ENCODE measurements at regions not wholly inside any gene's neighbourhood (a gene's known extent, or its start where the extent isn't known, plus 50 kb on each side); places are given as distances from the start of the nearest gene placed in this dataset.

- Histone ChIP-seq H3K9ac (ENCODE audit: low read length) (no peak overlapping the region), H3K4me1 (ENCODE audit: control insufficient read depth, insufficient read depth, low read length) (no peaks in the 10 kb centered on the region), H3K27me3 (replicated peaks; ENCODE audit: control insufficient read depth, insufficient read depth, low read length) (no peaks in the 10 kb centered on the region), H3K4me3 (ENCODE audit: low read length) (no peak overlapping the region), H3K9me3 (ENCODE audit: control insufficient read depth, low read length) (peaks cover 4% of the 10 kb centered on the region), H3K36me3 (ENCODE audit: control insufficient read depth, insufficient read depth, low read length, severe bottlenecking) (no peaks in the 10 kb centered on the region)
- DNase-seq (ENCODE audit: low read depth): no peak
Observed at GRCh38 chr4:18480928-18481327, 459.4 kb upstream of the LCORL start.

GRCh38 chr4:18480342-18480741, 458.8 kb upstream of the LCORL start:
- no peak overlapping the region for H3K4me3 ChIP-seq (ENCODE audit: low read length)
- H3K27me3 ChIP-seq (replicated peaks; ENCODE audit: control insufficient read depth, insufficient read depth, low read length): no peaks in the 10 kb centered on the region
- H3K9me3 ChIP-seq (ENCODE audit: control insufficient read depth, low read length): peaks cover 4% of the 10 kb centered on the region
- no peaks in the 10 kb centered on the region for H3K4me1 ChIP-seq (ENCODE audit: control insufficient read depth, insufficient read depth, low read length)
- DNase-seq (ENCODE audit: low read depth): no peak
- no peaks in the 10 kb centered on the region for H3K36me3 ChIP-seq (ENCODE audit: control insufficient read depth, insufficient read depth, low read length, severe bottlenecking)
- no peak overlapping the region for H3K9ac ChIP-seq (ENCODE audit: low read length)

- Histone ChIP-seq H3K27me3 (replicated peaks; ENCODE audit: control insufficient read depth, insufficient read depth, low read length) (no peaks in the 10 kb centered on the region), H3K4me3 (ENCODE audit: low read length) (no peak overlapping the region), H3K36me3 (ENCODE audit: control insufficient read depth, insufficient read depth, low read length, severe bottlenecking) (no peaks in the 10 kb centered on the region), H3K9ac (ENCODE audit: low read length) (no peak overlapping the region), H3K4me1 (ENCODE audit: control insufficient read depth, insufficient read depth, low read length) (no peaks in the 10 kb centered on the region), H3K9me3 (ENCODE audit: control insufficient read depth, low read length) (peaks cover 4% of the 10 kb centered on the region)
- no peak for DNase-seq (ENCODE audit: low read depth)
Observed at GRCh38 chr4:18479825-18480224, 458.3 kb upstream of the LCORL start.

GRCh38 chr4:18463987-18464559, 442.5 kb upstream of the LCORL start:
- Histone ChIP-seq H3K9ac (ENCODE audit: low read length) (no peak overlapping the region), H3K27me3 (replicated peaks; ENCODE audit: control insufficient read depth, insufficient read depth, low read length) (no peaks in the 10 kb centered on the region), H3K4me1 (ENCODE audit: control insufficient read depth, insufficient read depth, low read length) (no peaks in the 10 kb centered on the region), H3K4me3 (ENCODE audit: low read length) (no peak overlapping the region), H3K36me3 (ENCODE audit: control insufficient read depth, insufficient read depth, low read length, severe bottlenecking) (no peaks in the 10 kb centered on the region), H3K9me3 (ENCODE audit: control insufficient read depth, low read length) (no peaks in the 10 kb centered on the region)
- no peak for DNase-seq (ENCODE audit: low read depth)

GRCh38 chr4:18458465-18458864, 436.9 kb upstream of the LCORL start:
- Histone ChIP-seq H3K9me3 (ENCODE audit: control insufficient read depth, low read length) (no peaks in the 10 kb centered on the region), H3K4me1 (ENCODE audit: control insufficient read depth, insufficient read depth, low read length) (no peaks in the 10 kb centered on the region), H3K36me3 (ENCODE audit: control insufficient read depth, insufficient read depth, low read length, severe bottlenecking) (no peaks in the 10 kb centered on the region), H3K4me3 (ENCODE audit: low read length) (no peak overlapping the region), H3K27me3 (replicated peaks; ENCODE audit: control insufficient read depth, insufficient read depth, low read length) (no peaks in the 10 kb centered on the region), H3K9ac (ENCODE audit: low read length) (no peak overlapping the region)
- DNase-seq (ENCODE audit: low read depth): no peak

GRCh38 chr4:18454349-18454748, 432.8 kb upstream of the LCORL start:
- H3K4me3 ChIP-seq (ENCODE audit: low read length): no peak overlapping the region
- H3K27me3 ChIP-seq (replicated peaks; ENCODE audit: control insufficient read depth, insufficient read depth, low read length): no peaks in the 10 kb centered on the region
- H3K4me1 ChIP-seq (ENCODE audit: control insufficient read depth, insufficient read depth, low read length): no peaks in the 10 kb centered on the region
- no peaks in the 10 kb centered on the region for H3K36me3 ChIP-seq (ENCODE audit: control insufficient read depth, insufficient read depth, low read length, severe bottlenecking)
- DNase-seq (ENCODE audit: low read depth): no peak
- H3K9ac ChIP-seq (ENCODE audit: low read length): no peak overlapping the region
- no peaks in the 10 kb centered on the region for H3K9me3 ChIP-seq (ENCODE audit: control insufficient read depth, low read length)

- no peaks in the 10 kb centered on the region for H3K27me3 ChIP-seq (replicated peaks; ENCODE audit: control insufficient read depth, insufficient read depth, low read length)
- H3K9ac ChIP-seq (ENCODE audit: low read length): no peak overlapping the region
- peaks cover 7% of the 10 kb centered on the region for H3K9me3 ChIP-seq (ENCODE audit: control insufficient read depth, low read length)
- H3K4me3 ChIP-seq (ENCODE audit: low read length): no peak overlapping the region
- H3K36me3 ChIP-seq (ENCODE audit: control insufficient read depth, insufficient read depth, low read length, severe bottlenecking): no peaks in the 10 kb centered on the region
- H3K4me1 ChIP-seq (ENCODE audit: control insufficient read depth, insufficient read depth, low read length): no peaks in the 10 kb centered on the region
- DNase-seq (ENCODE audit: low read depth): no peak
Observed at GRCh38 chr4:18445110-18445509, 423.6 kb upstream of the LCORL start.

- no peaks in the 10 kb centered on the region for H3K27me3 ChIP-seq (replicated peaks; ENCODE audit: control insufficient read depth, insufficient read depth, low read length)
- H3K9me3 ChIP-seq (ENCODE audit: control insufficient read depth, low read length): peaks cover 7% of the 10 kb centered on the region
- H3K36me3 ChIP-seq (ENCODE audit: control insufficient read depth, insufficient read depth, low read length, severe bottlenecking): no peaks in the 10 kb centered on the region
- no peak overlapping the region for H3K9ac ChIP-seq (ENCODE audit: low read length)
- DNase-seq (ENCODE audit: low read depth): no peak
- H3K4me3 ChIP-seq (ENCODE audit: low read length): no peak overlapping the region
- no peaks in the 10 kb centered on the region for H3K4me1 ChIP-seq (ENCODE audit: control insufficient read depth, insufficient read depth, low read length)
Observed at GRCh38 chr4:18444206-18444605, 422.7 kb upstream of the LCORL start.

GRCh38 chr4:18442957-18443356, 421.4 kb upstream of the LCORL start:
- no peak for DNase-seq (ENCODE audit: low read depth)
- H3K36me3 ChIP-seq (ENCODE audit: control insufficient read depth, insufficient read depth, low read length, severe bottlenecking): no peaks in the 10 kb centered on the region
- H3K4me3 ChIP-seq (ENCODE audit: low read length): no peak overlapping the region
- H3K27me3 ChIP-seq (replicated peaks; ENCODE audit: control insufficient read depth, insufficient read depth, low read length): no peaks in the 10 kb centered on the region
- peaks cover 7% of the 10 kb centered on the region for H3K9me3 ChIP-seq (ENCODE audit: control insufficient read depth, low read length)
- H3K9ac ChIP-seq (ENCODE audit: low read length): no peak overlapping the region
- H3K4me1 ChIP-seq (ENCODE audit: control insufficient read depth, insufficient read depth, low read length): no peaks in the 10 kb centered on the region

- no peaks in the 10 kb centered on the region for H3K36me3 ChIP-seq (ENCODE audit: control insufficient read depth, insufficient read depth, low read length, severe bottlenecking)
- DNase-seq (ENCODE audit: low read depth): no peak
- peaks cover 7% of the 10 kb centered on the region for H3K9me3 ChIP-seq (ENCODE audit: control insufficient read depth, low read length)
- no peaks in the 10 kb centered on the region for H3K4me1 ChIP-seq (ENCODE audit: control insufficient read depth, insufficient read depth, low read length)
- H3K4me3 ChIP-seq (ENCODE audit: low read length): no peak overlapping the region
- no peak overlapping the region for H3K9ac ChIP-seq (ENCODE audit: low read length)
- no peaks in the 10 kb centered on the region for H3K27me3 ChIP-seq (replicated peaks; ENCODE audit: control insufficient read depth, insufficient read depth, low read length)
Observed at GRCh38 chr4:18441676-18442075, 420.1 kb upstream of the LCORL start.

GRCh38 chr4:18441203-18441590, 419.6 kb upstream of the LCORL start:
- no peaks in the 10 kb centered on the region for H3K36me3 ChIP-seq (ENCODE audit: control insufficient read depth, insufficient read depth, low read length, severe bottlenecking)

GRCh38 chr4:18440527-18441202, 419.1 kb upstream of the LCORL start:
- Histone ChIP-seq H3K4me3 (ENCODE audit: low read length) (no peak overlapping the region), H3K9me3 (ENCODE audit: control insufficient read depth, low read length) (peaks cover 7% of the 10 kb centered on the region), H3K36me3 (ENCODE audit: control insufficient read depth, insufficient read depth, low read length, severe bottlenecking) (no peaks in the 10 kb centered on the region), H3K4me1 (ENCODE audit: control insufficient read depth, insufficient read depth, low read length) (no peaks in the 10 kb centered on the region), H3K9ac (ENCODE audit: low read length) (no peak overlapping the region), H3K27me3 (replicated peaks; ENCODE audit: control insufficient read depth, insufficient read depth, low read length) (no peaks in the 10 kb centered on the region)
- no peak for DNase-seq (ENCODE audit: low read depth)

More at GRCh38 chr4:18441203-18441590, 419.6 kb upstream of the LCORL start:
- H3K9ac ChIP-seq (ENCODE audit: low read length): no peak overlapping the region
- no peaks in the 10 kb centered on the region for H3K4me1 ChIP-seq (ENCODE audit: control insufficient read depth, insufficient read depth, low read length)
- H3K9me3 ChIP-seq (ENCODE audit: control insufficient read depth, low read length): peaks cover 7% of the 10 kb centered on the region
- DNase-seq (ENCODE audit: low read depth): no peak
- no peaks in the 10 kb centered on the region for H3K27me3 ChIP-seq (replicated peaks; ENCODE audit: control insufficient read depth, insufficient read depth, low read length)
- H3K4me3 ChIP-seq (ENCODE audit: low read length): no peak overlapping the region
